ENCODE measurements at regions not wholly inside any gene's neighbourhood (a gene's known extent, or its start where the extent isn't known, plus 50 kb on each side); places are given as distances from the start of the nearest gene placed in this dataset. TPM values are rescaled to one million over a fixed set of nuclear protein-coding genes. Genes with fewer than 3 reads are reported as not detected.

- CTCF ChIA-PET (ENCODE audit: unreplicated experiment): no interaction called here
- H3K4me3 ChIP-seq (ENCODE audit: low read depth, low read length, poor library complexity, severe bottlenecking): no peak overlapping the region
- TF ChIP-seq EZH2phosphoT487 (IDR thresholded peaks at IDR 0.05; ENCODE audit: borderline replicate concordance, low read depth, low read length) (no peak), CTCF (conservative IDR thresholded peaks at IDR 0.05; ENCODE audit: low read length) (no peak)
- H3K27ac ChIP-seq (ENCODE audit: low read depth, low read length, poor library complexity, severe bottlenecking): no peak overlapping the region
- no peaks in the 10 kb centered on the region for H3K4me1 ChIP-seq (ENCODE audit: insufficient read depth, low read length, poor library complexity, severe bottlenecking)
- no peak overlapping the region for H2AFZ ChIP-seq (ENCODE audit: low read length)
- POLR2A ChIA-PET: no interaction called here
- H3K9me2 ChIP-seq (ENCODE audit: insufficient read depth, low read length): no peaks in the 10 kb centered on the region
- no peak overlapping the region for H3K4me2 ChIP-seq (ENCODE audit: low read length)
- intact Hi-C loops (cut with micrococcal nuclease; ENCODE audit: unreplicated experiment): loop anchor here (2.0 to 10.0 kb wide), 2 partner anchors 1253 to 1491 kb away; no protein-coding TSS in a partner anchor
- no peaks in the 10 kb centered on the region for H3K79me2 ChIP-seq (ENCODE audit: insufficient read depth, low read depth, low read length)
- H3K36me3 ChIP-seq (ENCODE audit: insufficient read depth, low read length): no peaks in the 10 kb centered on the region
- DNase-seq (ENCODE audit: low spot score): no peak
- no TSS peak for BruUV-seq (replicated peaks)
- no peaks in the 10 kb centered on the region for H3K9me3 ChIP-seq (ENCODE audit: low read length)
- H4K20me1 ChIP-seq (ENCODE audit: insufficient read depth, low read length): no peaks in the 10 kb centered on the region
Measured at GRCh38 chr12:30805959-30806358, 51.2 kb upstream of the CAPRIN2 start.

Small RNAs in the stretch of these regions (small RNA-seq; reads per million reads assigned to genes)
- gene PPIAP44: not detected
